ENCODE measurements at regions not wholly inside any gene's neighbourhood (a gene's known extent, or its start where the extent isn't known, plus 50 kb on each side); places are given as distances from the start of the nearest gene placed in this dataset.

DNA sequence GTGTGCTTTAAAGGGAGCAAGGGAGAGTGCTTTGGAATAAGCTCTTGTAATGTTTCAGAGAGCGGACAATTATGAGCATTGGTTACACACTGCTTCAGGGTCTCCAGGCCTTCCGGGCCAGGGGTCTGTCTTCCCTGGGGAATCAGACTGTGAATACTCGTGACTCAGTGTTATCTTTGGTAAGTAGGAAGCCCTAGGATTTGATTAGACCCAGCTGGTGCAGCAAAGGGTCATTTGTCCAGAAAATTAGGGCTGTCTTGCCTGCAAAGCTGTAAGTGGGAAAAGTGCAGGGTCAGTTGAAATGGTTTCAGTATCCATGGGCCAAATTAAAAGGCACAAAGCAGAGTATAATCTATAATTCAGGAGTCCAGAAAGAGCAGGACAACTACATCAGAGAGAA is 475.6 kb downstream of the MED13L start:
- no peak overlapping the region for H3K9ac ChIP-seq (ENCODE audit: insufficient read depth, low read length, poor library complexity, severe bottlenecking)
- H3K9me3 ChIP-seq (replicated peaks in 1 of 2; ENCODE audit: control insufficient read depth in 1 of 2, insufficient read depth in 1 of 2, low read length in 2 of 2) = no peaks in the 10 kb centered on the region
- H3K27ac ChIP-seq (ENCODE audit: low read depth in 1 of 2, low read length in 2 of 2) = no peak overlapping the region
- H3K4me2 ChIP-seq (replicated peaks; ENCODE audit: extremely low read depth, low read length, poor library complexity, severe bottlenecking) = no peak overlapping the region
- peaks cover 0 to 2% (median 0%) of the 10 kb centered on the region in 7 donors for H3K9me3 Mint-ChIP-seq
- no peaks in the 10 kb centered on the region for H4K20me1 ChIP-seq (ENCODE audit: insufficient read depth, low read length)
- H3K36me3 Mint-ChIP-seq = no peaks in the 10 kb centered on the region
- no peak overlapping the region for H3K4me3 ChIP-seq (replicated peaks in 1 of 3; ENCODE audit: low read depth in 2 of 3, low read length in 3 of 3)
- peaks cover 0 to 2% (median 0%) of the 10 kb centered on the region in 3 donors for H3K27me3 Mint-ChIP-seq (ENCODE audit: low read depth in 3 of 3)
- no peak overlapping the region for H3K27ac Mint-ChIP-seq
- no peak for DNase-seq
- H3K36me3 ChIP-seq (replicated peaks in 1 of 2; ENCODE audit: control insufficient read depth in 1 of 2, insufficient read depth in 2 of 2, low read length in 2 of 2) = no peaks in the 10 kb centered on the region
- H3K79me2 ChIP-seq (ENCODE audit: insufficient read depth, low read length) = no peaks in the 10 kb centered on the region
- H3K27me3 ChIP-seq (ENCODE audit: control insufficient read depth in 2 of 2, insufficient read depth in 2 of 2, low read length in 2 of 2) = no peaks in the 10 kb centered on the region
- no peaks in the 10 kb centered on the region for H3K4me1 ChIP-seq (ENCODE audit: control insufficient read depth in 1 of 2, insufficient read depth in 2 of 2, low read length in 2 of 2)
- intact Hi-C loops (cut with micrococcal nuclease) = no loop called here
- no peak overlapping the region for H2AFZ ChIP-seq (ENCODE audit: insufficient read depth, low read depth, low read length, poor library complexity, severe bottlenecking)
- H3K4me3 Mint-ChIP-seq = no peak overlapping the region
- TF ChIP-seq, protein P1, sequence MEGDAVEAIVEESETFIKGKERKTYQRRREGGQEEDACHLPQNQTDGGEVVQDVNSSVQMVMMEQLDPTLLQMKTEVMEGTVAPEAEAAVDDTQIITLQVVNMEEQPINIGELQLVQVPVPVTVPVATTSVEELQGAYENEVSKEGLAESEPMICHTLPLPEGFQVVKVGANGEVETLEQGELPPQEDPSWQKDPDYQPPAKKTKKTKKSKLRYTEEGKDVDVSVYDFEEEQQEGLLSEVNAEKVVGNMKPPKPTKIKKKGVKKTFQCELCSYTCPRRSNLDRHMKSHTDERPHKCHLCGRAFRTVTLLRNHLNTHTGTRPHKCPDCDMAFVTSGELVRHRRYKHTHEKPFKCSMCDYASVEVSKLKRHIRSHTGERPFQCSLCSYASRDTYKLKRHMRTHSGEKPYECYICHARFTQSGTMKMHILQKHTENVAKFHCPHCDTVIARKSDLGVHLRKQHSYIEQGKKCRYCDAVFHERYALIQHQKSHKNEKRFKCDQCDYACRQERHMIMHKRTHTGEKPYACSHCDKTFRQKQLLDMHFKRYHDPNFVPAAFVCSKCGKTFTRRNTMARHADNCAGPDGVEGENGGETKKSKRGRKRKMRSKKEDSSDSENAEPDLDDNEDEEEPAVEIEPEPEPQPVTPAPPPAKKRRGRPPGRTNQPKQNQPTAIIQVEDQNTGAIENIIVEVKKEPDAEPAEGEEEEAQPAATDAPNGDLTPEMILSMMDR (IDR thresholded peaks at IDR 0.05) = no peak
- 60% methylated on average over 3 of the region's 3 CpGs for WGBS (ENCODE audit: insufficient coverage)
- no peaks in the 10 kb centered on the region for H3K4me1 Mint-ChIP-seq

DNA sequence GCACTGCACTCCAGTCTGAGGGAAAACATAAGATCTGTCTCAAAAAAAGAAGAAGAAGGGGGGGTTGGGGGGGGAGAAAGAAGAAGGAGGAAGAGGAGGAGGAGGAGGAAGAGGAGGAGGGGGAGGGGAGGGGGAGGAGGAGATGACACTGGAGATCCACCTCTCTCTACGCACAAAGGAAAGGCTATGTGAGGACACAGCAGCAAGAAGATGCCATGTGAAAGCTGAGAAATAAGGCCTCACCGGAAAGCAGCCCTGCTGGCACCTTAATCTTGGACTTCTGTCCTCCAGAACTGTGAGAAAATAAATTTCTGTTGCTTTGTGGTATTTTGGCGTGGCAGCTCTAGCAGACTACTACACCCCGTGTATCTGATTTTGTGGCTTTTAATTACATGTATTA is 477.9 kb downstream of the MED13L start:
- Histone ChIP-seq H3K4me3 (replicated peaks in 1 of 3; ENCODE audit: low read depth in 2 of 3, low read length in 3 of 3) (no peak overlapping the region), H3K36me3 (replicated peaks in 1 of 2; ENCODE audit: control insufficient read depth in 1 of 2, insufficient read depth in 2 of 2, low read length in 2 of 2) (no peaks in the 10 kb centered on the region), H3K27ac (ENCODE audit: low read depth in 1 of 2, low read length in 2 of 2) (no peak overlapping the region), H3K4me1 (ENCODE audit: control insufficient read depth in 1 of 2, insufficient read depth in 2 of 2, low read length in 2 of 2) (no peaks in the 10 kb centered on the region), H3K9me3 (replicated peaks in 1 of 2; ENCODE audit: control insufficient read depth in 1 of 2, insufficient read depth in 1 of 2, low read length in 2 of 2) (no peaks in the 10 kb centered on the region), H3K4me2 (replicated peaks; ENCODE audit: extremely low read depth, low read length, poor library complexity, severe bottlenecking) (no peak overlapping the region), H2AFZ (ENCODE audit: insufficient read depth, low read depth, low read length, poor library complexity, severe bottlenecking) (no peak overlapping the region), H3K27me3 (ENCODE audit: control insufficient read depth in 2 of 2, insufficient read depth in 2 of 2, low read length in 2 of 2) (no peaks in the 10 kb centered on the region), H3K79me2 (ENCODE audit: insufficient read depth, low read length) (no peaks in the 10 kb centered on the region), H3K9ac (ENCODE audit: insufficient read depth, low read length, poor library complexity, severe bottlenecking) (no peak overlapping the region), H4K20me1 (ENCODE audit: insufficient read depth, low read length) (no peaks in the 10 kb centered on the region)
- TF ChIP-seq, protein P1 (IDR thresholded peaks at IDR 0.05) = no peak
- H3K4me3 Mint-ChIP-seq = no peak overlapping the region
- no peaks in the 10 kb centered on the region for H3K27me3 Mint-ChIP-seq (ENCODE audit: low read depth in 3 of 3)
- WGBS (ENCODE audit: insufficient coverage) = no CpG with 5 or more reads among the region's 4 CpGs
- no peaks in the 10 kb centered on the region for H3K36me3 Mint-ChIP-seq
- DNase-seq = no peak
- peaks cover 0 to 2% (median 0%) of the 10 kb centered on the region in 7 donors for H3K9me3 Mint-ChIP-seq
- H3K27ac Mint-ChIP-seq = no peak overlapping the region
- intact Hi-C loops (cut with micrococcal nuclease) = no loop called here
- H3K4me1 Mint-ChIP-seq = no peaks in the 10 kb centered on the region
